ENCODE measurements at regions not wholly inside any gene's neighbourhood (a gene's known extent, or its start where the extent isn't known, plus 50 kb on each side); places are given as distances from the start of the nearest gene placed in this dataset.
A peak's percentile ranks its signal among the peaks of the same experiment; 100 is the strongest.

GRCh38 chr4:26048378-26048882, 134.4 kb downstream of the SMIM20 start:
- H2AK5ac ChIP-seq (ENCODE audit: low read depth, low read length), result no peak overlapping the region
- no peaks in the 10 kb centered on the region for H3K79me2 ChIP-seq (ENCODE audit: control insufficient read depth in 1 of 2, insufficient read depth in 2 of 2, low read length in 2 of 2)
- H3K79me1 ChIP-seq (ENCODE audit: low read depth, low read length), result no peaks in the 10 kb centered on the region
- H3K4me3 ChIP-seq (ENCODE audit: extremely low read depth in 1 of 4, insufficient read depth in 2 of 4, low read depth in 3 of 4, low read length in 4 of 4), result no peak overlapping the region
- no peak overlapping the region for H3K14ac ChIP-seq (ENCODE audit: insufficient read length)
- peaks cover 0 to 5% (median 0%) of the 10 kb centered on the region in 4 experiments; a peak in 1 of 7 replicates for H3K4me1 ChIP-seq (replicated peaks in 1 of 4; ENCODE audit: control insufficient read depth in 3 of 4, insufficient read depth in 4 of 4, low read length in 3 of 4)
- peak overlapping the region; percentile 15; the same call in 1 of the 2 replicates for H2BK20ac ChIP-seq (ENCODE audit: low read length)
- H4K8ac ChIP-seq (ENCODE audit: extremely low read depth, insufficient read depth, low read length), result peak overlapping the region; percentile 75; the same call in 1 of the 2 replicates
- H3K4me2 ChIP-seq (ENCODE audit: insufficient read depth in 1 of 2, low read depth in 2 of 2, low read length in 2 of 2), result no peak overlapping the region
- H2BK5ac ChIP-seq (ENCODE audit: low read depth, low read length), result peak overlapping the region; percentile 15; the same call in 1 of the 2 replicates
- H3K9ac ChIP-seq (replicated peaks in 1 of 4; ENCODE audit: extremely low read depth in 1 of 4, low read depth in 3 of 4, low read length in 3 of 4), result no peak overlapping the region
- FAIRE-seq (no peak), DNase-seq (ENCODE audit: low read depth in 1 of 2, low spot score in 2 of 2) (no peak)
- no peak overlapping the region; the same call in 1 of the 2 replicates for H3K18ac ChIP-seq (ENCODE audit: extremely low read depth, low read length)
- H3K56ac ChIP-seq (replicated peaks; ENCODE audit: insufficient read length, low read depth, low read length), result no peak overlapping the region
- no peak overlapping the region for H3K4ac ChIP-seq (replicated peaks; ENCODE audit: insufficient read length, low read depth, low read length)
- ChIA-PET CTCF (ENCODE audit: partially characterized antibody) (interaction anchor here (1.0 to 1.1 kb wide), 2 partner anchors 9 to 13 kb away, joined by 3 read pairs; no protein-coding TSS in a partner anchor), POLR2A (ENCODE audit: partially characterized antibody) (interaction anchor here (1.6 kb wide), 1 partner anchor 8 kb away, joined by 3 read pairs; no protein-coding TSS in a partner anchor)
- H2BK120ac ChIP-seq (replicated peaks; ENCODE audit: low read depth, low read length), result no peak overlapping the region
- peak overlapping the region; percentile 25 for H4K91ac ChIP-seq (replicated peaks; ENCODE audit: insufficient read length, low read length)
- TF ChIP-seq KDM1A (IDR thresholded peaks at IDR 0.05; ENCODE audit: borderline replicate concordance, low read length) (no peak), SP4 (IDR thresholded peaks at IDR 0.05; ENCODE audit: low read length) (no peak), EZH2 (IDR thresholded peaks at IDR 0.05; ENCODE audit: low read depth, low read length, severe bottlenecking) (no peak)
- peak overlapping the region; percentile 81; the same call in 1 of the 2 replicates for H2BK15ac ChIP-seq (ENCODE audit: low read length)
- 0 out of 2 replicates have a peak, but pooled peaks cover 1% of the 10 kb centered on the region for H3K23me2 ChIP-seq (ENCODE audit: low read depth, low read length)
- H3K36me3 ChIP-seq (ENCODE audit: control insufficient read depth in 2 of 4, insufficient read depth in 4 of 4, low read length in 3 of 4), result no peaks in the 10 kb centered on the region
- no peak overlapping the region for H4K5ac ChIP-seq (ENCODE audit: insufficient read length, low read depth, low read length)
- H3K27me3 ChIP-seq (replicated peaks in 1 of 4; ENCODE audit: control insufficient read depth in 3 of 4, extremely low read depth in 1 of 4, insufficient read depth in 3 of 4, low read length in 3 of 4), result no peaks in the 10 kb centered on the region
- no peak overlapping the region for H3K27ac ChIP-seq (ENCODE audit: low read depth, low read length)
- 0 out of 2 replicates have a peak overlapping the region, but pooled peaks have one; percentile 87 for H2AFZ ChIP-seq (ENCODE audit: low read length)
- no peak overlapping the region for H3K23ac ChIP-seq (ENCODE audit: insufficient read length)
- H4K20me1 ChIP-seq (replicated peaks in 1 of 2; ENCODE audit: control insufficient read depth in 1 of 2, insufficient read depth in 2 of 2, low read length in 2 of 2), result no peaks in the 10 kb centered on the region
- no peaks in the 10 kb centered on the region for H3K9me3 ChIP-seq (ENCODE audit: insufficient read depth in 2 of 2, low read depth in 1 of 2, low read length in 1 of 2)
- H2BK12ac ChIP-seq (ENCODE audit: low read depth, low read length), result 0 out of 2 replicates have a peak overlapping the region, but pooled peaks have one; percentile 63
- 81% methylated on average over 12 of the region's 12 CpGs; no CpG with 5 or more reads in 1 of the 2 experiments for WGBS, 2 experiments (ENCODE audit: extremely low coverage in 1 of 2, insufficient coverage in 1 of 2, insufficient read length in 1 of 2, insufficient replicate concordance in 2 of 2, low coverage in 1 of 2, low lambda C conversion rate in 2 of 2, missing lambda C conversion rate in 1 of 2)

Measured in H1 (cell line).